D721Med (cell line): ENCODE measurements at regions not wholly inside any gene's neighbourhood (a gene's known extent, or its start where the extent isn't known, plus 50 kb on each side); places are given as distances from the start of the nearest gene placed in this dataset.
"Not testable (repeated sequence)": the region's sequence is repeated elsewhere in the genome, so short reads cannot be mapped to it uniquely, and the experiment has no call there.

Experiments
- DNase-seq: peaks from one replicate; pipeline ENCODE4 v3.0.0; 2011; ENCODE audit warnings: low spot score; ENCODE audit not compliant: insufficient read length
- FAIRE-seq: peaks from 2 replicates; lab custom pipeline; 2011; peaks lifted over from hg19 to GRCh38; lab: Jason Lieb, UNC
- CTCF ChIP-seq: IDR thresholded peaks from 2 replicates; pipeline ENCODE4 v1.5.1; 2012; ENCODE audit warnings: mild to moderate bottlenecking, control low read depth; ENCODE audit not compliant: insufficient read depth; ENCODE audit errors: missing control alignments

GRCh38 chr6:80872951-80873308 lies 766.5 kb downstream of the BCKDHB start:
- no peak for DNase-seq
- TF ChIP-seq CTCF = no peak
- FAIRE-seq = no peak

DNA sequence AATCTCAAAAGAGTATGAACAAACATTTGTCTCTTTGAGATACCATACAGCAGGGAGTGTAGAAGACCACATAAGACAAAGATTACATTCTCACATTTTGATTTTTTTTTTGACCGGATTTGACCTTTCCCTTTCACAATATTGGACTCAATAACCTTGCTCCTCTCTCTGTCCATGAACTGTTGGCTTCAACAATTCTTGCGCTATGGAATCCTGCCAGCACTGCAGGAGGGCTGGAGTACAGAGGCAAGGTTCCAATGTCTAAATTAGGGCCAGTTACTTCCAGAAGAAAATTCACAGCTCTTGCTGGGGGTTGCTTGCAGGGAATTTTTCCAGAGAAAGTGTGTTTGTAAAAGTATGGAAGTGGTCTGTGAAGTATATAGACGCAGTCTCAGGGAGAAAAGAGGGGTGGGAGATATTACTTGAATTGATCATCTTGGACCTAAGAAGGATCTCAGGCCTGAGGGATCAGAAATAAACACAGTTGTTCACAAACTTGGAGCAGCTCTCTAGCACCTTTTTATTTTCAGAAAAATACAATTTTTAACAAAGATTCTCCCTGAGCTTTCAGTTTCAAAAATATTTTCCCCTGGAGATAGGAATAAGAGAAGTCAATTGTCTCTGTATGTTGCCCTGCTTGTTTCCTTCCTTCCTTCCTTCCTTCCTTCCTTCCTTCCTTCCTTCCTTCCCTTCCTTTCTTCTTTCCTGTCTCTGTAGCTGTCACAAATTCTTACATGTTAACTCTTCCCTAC lies 765.9 kb downstream of the BCKDHB start:
- FAIRE-seq = no peak
- no peak for DNase-seq
- TF ChIP-seq CTCF = no peak

DNA sequence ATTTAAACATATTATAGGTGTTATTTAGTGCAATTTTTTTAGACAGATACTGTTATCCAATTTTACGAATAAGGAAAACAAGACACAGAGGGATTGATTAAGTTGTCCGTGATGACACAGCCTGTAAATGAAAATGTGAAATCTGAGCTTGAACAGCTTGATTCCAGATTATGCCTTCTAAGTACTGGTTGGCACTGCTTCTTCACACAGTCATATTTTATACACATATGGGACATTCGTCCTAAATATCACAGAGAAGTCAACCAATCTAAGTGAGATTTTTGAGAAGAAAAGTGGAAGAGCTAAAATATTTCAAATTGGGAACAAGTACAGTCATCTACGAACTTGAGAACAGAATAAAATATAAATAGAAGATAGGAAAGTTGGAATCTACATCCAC lies 756.3 kb downstream of the BCKDHB start:
- DNase-seq (no peak), FAIRE-seq (no peak)
- TF ChIP-seq CTCF = no peak

DNA sequence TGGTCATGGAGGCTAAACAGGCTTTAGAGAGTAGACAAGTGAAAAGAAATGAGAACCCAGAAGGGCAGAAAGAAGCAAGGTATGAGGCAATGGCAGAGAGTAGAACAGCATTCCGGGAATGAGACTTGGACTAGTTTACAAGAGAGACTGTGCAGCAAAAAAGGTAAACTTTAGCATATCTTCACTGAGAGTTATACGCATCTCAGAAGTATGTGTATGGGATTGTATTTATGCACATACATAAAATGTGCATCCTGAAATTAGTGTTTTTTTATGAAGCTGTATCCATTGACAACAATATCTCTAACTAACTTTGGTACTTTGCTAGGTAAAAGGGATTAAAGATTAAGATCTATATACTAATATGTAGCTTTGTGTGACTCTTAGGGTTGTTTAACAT lies 753.6 kb downstream of the BCKDHB start:
- TF ChIP-seq CTCF = no peak

DNA sequence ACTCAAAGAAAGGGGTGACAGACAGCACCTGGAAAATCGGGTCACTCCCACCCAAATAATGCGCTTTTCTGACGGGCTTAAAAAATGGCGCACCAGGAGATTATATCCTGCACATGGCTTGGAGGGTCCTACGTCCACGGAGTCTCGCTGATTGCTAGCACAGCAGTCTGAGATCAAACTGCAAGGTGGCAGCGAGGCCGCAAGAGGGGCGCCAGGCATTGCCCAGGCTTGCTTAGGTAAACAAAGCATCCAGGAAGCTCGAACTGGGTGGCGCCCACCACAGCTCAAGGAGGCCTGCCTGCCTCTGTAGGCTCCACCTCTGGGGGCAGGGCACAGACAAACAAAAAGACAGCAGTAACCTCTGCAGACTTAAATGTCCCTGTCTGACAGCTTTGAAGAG lies 741.5 kb downstream of the BCKDHB start:
- not testable (repeated sequence) for DNase-seq, FAIRE-seq

More for the DNA sequence above, 753.6 kb downstream of the BCKDHB start:
- FAIRE-seq = no peak
- no peak for DNase-seq

GRCh38 chr6:80832337-80832736 lies 725.9 kb downstream of the BCKDHB start:
- FAIRE-seq (no peak), DNase-seq (no peak)
- TF ChIP-seq CTCF = no peak

GRCh38 chr6:80793411-80793810 lies 686.9 kb downstream of the BCKDHB start:
- DNase-seq = no peak
- TF ChIP-seq CTCF = no peak
- FAIRE-seq = no peak

DNA sequence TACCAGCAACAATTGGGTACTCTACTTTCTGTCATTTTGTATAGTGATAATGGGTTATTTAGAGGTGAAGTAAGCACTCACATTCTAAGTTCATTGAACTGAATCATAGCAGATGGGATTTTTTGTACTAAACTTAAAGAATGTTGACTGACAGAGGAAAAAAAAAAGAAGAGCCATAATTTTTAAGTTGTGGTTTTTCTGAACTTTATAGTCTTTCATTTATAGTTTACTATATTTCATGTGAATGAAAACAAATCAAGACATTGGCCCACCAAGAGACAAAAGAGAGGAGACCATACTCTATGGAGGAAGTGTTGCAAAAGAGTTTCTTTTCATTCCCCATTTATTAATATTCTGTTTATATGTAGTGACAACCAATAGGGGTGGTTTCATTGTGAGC lies 685.7 kb downstream of the BCKDHB start:
- no peak for DNase-seq
- no peak for FAIRE-seq
- TF ChIP-seq CTCF = no peak
